Posterior vena cava (tissue), 2 donors: ENCODE measurements at regions not wholly inside any gene's neighbourhood (a gene's known extent, or its start where the extent isn't known, plus 50 kb on each side); places are given as distances from the start of the nearest gene placed in this dataset.

Experiments used
- DNase-seq: peaks from one replicate; pipeline ENCODE4 v3.0.0-alpha.2; 2020; ENCODE audit warnings: low spot score
- intact Hi-C, 2 donors: fragments of 100-400 bp; cut with DNase I; formaldehyde crosslinking; loops; one replicate each; pipeline versions ENCODE4 v1.14.1 to v1.14.2; 2022 to 2023
- donor health status: DM: yes; HTN: yes; CAD: no.
- donor health status: DM: yes; HTN: yes; CAD: no.

DNA sequence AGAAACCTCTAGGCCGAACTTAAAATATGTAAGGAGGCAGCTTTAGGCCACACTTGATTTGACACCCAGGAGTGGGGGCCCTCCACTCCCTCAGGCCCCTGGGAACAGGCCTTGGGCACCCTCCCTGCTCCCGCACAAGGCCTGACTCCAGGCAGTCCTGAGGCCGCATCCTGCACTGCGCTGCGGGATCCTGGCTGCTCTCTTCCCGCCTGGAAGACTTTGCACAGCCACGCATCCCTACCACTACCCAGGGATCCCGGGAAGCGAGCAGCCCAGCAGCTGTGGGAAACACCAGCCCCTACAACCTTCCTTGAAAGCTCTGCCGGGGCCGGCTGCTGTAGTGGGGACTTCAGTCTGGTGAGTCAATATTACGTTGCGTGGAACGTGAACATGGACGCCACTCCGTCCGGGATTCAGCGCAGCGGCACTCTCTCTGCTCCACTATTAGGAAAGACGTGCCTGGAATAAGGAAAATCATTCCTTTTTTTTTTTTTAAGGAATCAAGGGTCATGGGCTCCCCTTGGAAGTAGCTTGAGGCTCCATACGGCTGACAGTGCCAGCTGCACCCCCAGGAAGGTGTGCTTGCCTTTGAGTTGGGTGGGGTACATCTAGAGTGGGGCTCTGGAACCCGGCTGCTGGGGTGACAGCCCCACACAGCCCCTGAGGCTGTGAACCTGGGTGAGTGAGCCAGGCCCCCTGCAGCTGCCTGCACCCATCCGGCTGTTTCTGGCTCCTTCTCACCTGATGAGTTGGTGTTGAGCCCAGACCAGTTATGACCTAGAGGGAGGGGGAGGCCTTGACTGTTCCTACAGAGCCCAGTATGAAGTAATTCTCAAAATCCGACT lies 119.2 kb upstream of the TMEM18 start:
- intact Hi-C loops = no loop called here
- DNase-seq = no peak

GRCh38 chr2:795531-796041 lies 118.4 kb upstream of the TMEM18 start:
- DNase-seq = no peak
- intact Hi-C loops = no loop called here

GRCh38 chr2:794554-795241 lies 117.5 kb upstream of the TMEM18 start:
- DNase-seq = no peak
- intact Hi-C loops = no loop called here

DNA sequence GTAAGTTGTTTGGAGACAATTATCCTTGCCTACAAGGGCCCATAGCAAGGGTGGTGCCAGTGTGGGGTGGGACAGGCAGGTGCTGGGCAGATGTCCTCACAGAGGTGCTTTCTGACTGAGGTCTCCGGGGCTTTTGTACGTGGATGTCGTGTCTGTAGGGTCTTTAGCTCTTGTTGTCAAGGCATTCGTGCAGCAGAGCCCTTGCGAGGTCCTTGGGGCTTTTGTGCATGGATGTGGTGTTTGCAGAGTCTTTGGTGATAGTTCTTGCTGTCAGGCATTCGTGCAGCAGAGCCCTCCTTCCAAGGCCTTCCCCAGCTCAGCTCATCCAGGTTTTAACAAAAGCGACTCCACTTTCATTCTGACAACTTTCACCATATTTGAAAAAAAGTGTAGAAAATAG lies 116.0 kb upstream of the TMEM18 start:
- DNase-seq = no peak
- intact Hi-C loops = no loop called here

GRCh38 chr2:792687-793086 lies 115.5 kb upstream of the TMEM18 start:
- intact Hi-C loops = no loop called here
- no peak for DNase-seq

DNA sequence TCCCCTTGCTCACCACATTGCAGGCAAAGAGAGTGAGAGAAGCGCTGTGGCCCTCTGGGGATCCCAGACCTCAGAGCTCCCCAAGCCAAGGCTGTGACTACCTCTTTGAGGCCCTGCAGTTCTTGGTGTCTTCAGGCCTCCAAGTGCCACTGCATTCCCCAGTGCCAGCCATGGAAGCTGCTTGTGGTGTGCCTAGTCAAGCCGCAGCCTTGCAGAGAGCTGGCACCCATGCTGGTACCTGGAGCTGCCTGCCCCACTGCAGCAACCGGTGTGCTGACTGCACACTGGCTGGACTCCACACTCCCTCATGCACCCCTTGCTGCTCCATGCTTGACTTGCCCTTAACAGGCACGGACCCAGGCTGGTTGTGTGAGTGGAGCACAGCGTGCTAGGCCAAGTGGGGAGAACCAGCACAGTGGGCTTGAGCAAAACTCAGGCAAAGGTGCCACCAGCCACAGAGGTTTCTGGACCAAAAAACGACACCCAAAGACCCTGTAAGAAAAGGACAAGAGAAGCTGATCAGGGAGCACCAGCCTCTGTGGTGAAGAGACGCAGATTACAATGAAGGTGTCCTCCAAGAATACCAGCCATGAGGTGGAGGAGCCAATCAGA lies 113.5 kb upstream of the TMEM18 start:
- intact Hi-C loops = no loop called here
- DNase-seq = no peak

GRCh38 chr2:790081-790480 lies 112.9 kb upstream of the TMEM18 start:
- DNase-seq = no peak
- intact Hi-C loops = no loop called here

DNA sequence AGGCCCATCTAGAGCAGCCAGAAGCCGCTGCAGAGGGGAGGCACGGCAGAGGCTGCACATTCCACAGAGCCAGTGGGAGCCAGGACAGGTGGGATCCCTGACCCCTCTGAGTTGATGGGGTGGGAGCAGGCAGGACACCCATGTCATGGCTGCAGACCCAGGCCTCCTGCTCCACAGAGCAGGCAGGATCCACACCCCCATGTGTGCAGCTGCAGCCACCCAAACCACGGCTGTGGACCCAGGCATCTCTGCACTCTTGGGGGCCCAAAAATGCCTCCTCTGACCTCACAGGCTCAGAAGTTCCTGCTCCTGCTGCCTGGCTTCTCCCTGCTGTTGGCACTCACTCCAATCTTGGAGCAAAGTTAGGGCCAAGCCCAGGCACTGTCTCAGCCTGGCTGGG lies 112.3 kb upstream of the TMEM18 start:
- DNase-seq = no peak
- intact Hi-C loops = no loop called here

GRCh38 chr2:788227-789032 lies 111.2 kb upstream of the TMEM18 start:
- intact Hi-C loops = no loop called here
- DNase-seq = no peak

DNA sequence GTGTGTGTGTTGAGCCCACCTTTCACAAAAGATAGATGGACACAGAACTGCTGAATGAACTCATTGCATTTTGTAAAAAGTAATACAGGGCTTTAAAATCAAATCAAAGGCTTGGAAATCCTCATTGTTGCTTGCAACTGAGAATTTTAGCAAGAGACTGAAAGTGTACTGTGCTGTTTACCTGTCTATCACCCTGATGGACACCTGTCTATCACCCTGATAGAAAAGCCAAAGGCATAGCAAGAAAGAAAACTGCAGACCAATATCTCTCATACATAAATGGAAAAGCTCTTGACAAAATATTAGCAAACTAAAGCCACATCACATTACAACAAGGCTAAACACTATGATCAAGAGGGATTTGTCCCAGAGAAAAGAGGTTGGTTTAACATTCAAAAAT lies 107.5 kb upstream of the TMEM18 start:
- intact Hi-C loops = loop anchor here in 1 of 2 donors (5.0 kb wide), 1 partner anchor 1703 kb away; no protein-coding TSS in a partner anchor

GRCh38 chr2:780581-780980 lies 103.4 kb upstream of the TMEM18 start:
- intact Hi-C loops = loop anchor here in 1 of 2 donors (5.0 kb wide), 1 partner anchor 1707 kb away; no protein-coding TSS in a partner anchor
- DNase-seq = no peak

More for the DNA sequence above, 107.5 kb upstream of the TMEM18 start:
- DNase-seq = no peak

DNA sequence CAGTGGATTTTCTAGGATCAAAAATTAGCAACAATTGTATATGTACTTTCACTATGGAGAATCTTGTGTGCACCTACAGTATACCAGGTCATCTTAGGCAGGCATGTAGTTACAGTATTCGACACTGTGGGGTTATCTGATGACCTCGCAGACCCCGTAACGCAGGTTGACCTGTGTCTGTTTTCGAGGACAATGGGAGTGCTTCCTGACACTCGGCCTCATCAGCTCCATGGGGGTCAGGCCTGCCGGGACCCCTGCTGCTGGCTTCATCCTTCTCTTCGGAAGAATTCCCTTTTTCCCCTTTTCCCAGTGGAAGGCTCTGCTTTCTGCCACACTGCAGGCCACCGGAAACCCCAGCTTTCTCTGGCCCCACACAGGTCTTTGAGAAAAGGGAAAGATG lies 102.8 kb upstream of the TMEM18 start:
- intact Hi-C loops = loop anchor here in 1 of 2 donors (5.0 kb wide), 1 partner anchor 1707 kb away; no protein-coding TSS in a partner anchor
- no peak for DNase-seq

GRCh38 chr2:778731-779350 lies 101.6 kb upstream of the TMEM18 start:
- intact Hi-C loops = no loop called here
- no peak for DNase-seq

DNA sequence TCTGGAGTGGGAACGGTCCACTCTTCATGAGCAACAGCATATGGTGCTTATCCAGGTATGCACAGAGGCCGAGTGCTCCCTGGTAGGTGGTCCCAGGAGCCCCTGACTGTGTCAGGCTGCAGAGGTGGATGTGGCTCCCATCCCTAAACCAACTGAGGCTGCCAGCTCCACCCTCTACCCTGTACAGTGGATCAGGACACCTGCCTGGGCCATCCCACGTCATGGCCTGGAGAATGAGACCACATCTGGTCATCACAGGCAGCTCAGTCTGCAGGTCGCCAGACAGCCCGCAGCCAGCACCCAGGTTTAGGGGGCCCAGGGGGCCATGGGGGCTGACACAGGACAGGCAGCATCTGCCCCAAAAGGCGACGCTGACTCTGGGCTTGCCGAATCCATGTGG lies 100.3 kb upstream of the TMEM18 start:
- intact Hi-C loops = no loop called here
- no peak for DNase-seq

- DNase-seq = no peak
- intact Hi-C loops = no loop called here
These were observed 99.8 kb upstream of the TMEM18 start for GRCh38 chr2:777051-777450.

GRCh38 chr2:776487-776886 lies 99.3 kb upstream of the TMEM18 start:
- intact Hi-C loops = no loop called here

DNA sequence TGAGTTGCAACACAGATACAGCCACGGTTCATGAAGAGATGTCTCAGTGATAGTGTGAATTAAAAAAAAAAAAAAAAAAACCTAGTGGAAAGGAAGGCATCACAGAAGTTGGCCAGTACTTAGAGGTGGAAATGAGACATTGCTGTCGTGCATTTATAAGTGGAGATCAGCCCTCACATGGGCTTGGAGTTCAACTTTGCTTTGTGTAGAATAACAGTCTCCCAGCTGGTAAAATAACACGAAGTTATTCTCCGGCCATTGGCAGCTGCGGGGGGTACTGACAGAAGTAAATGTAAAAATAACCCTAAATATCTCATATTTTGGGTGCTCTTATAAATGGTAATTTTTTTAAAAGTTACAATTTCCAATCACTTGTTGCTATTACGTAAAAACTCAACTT lies 98.8 kb upstream of the TMEM18 start:
- intact Hi-C loops = no loop called here
- no peak for DNase-seq

More at GRCh38 chr2:776487-776886, 99.3 kb upstream of the TMEM18 start:
- DNase-seq = no peak

- intact Hi-C loops = no loop called here
- no peak for DNase-seq
These were observed 97.2 kb upstream of the TMEM18 start for GRCh38 chr2:774436-774835.
